Progenitor cell of endocrine pancreas (in vitro differentiated cells): ENCODE measurements at regions not wholly inside any gene's neighbourhood (a gene's known extent, or its start where the extent isn't known, plus 50 kb on each side); places are given as distances from the start of the nearest gene placed in this dataset.

Experiments
- DNase-seq: peaks from one replicate; pipeline ENCODE4 v3.0.0; 2021; ENCODE audit warnings: low spot score; ENCODE audit not compliant: unreplicated experiment
- H3K27ac Mint-ChIP-seq: 2 replicates; pipeline ENCODE4 v1.8.0; 2021; ENCODE audit warnings: mild to moderate bottlenecking, moderate library complexity, mixed read lengths
- H3K27me3 Mint-ChIP-seq: 2 replicates; pipeline ENCODE4 v1.8.0; 2021; ENCODE audit warnings: mixed read lengths
- H3K36me3 Mint-ChIP-seq: 2 replicates; pipeline ENCODE4 v1.8.0; 2022; ENCODE audit warnings: mixed read lengths; ENCODE audit not compliant: insufficient read depth
- H3K4me1 Mint-ChIP-seq: 2 replicates; pipeline ENCODE4 v1.8.0; 2021; ENCODE audit warnings: low read depth, mixed read lengths
- H3K4me3 Mint-ChIP-seq: 2 replicates; pipeline ENCODE4 v1.8.0; 2021; ENCODE audit warnings: low read depth, mild to moderate bottlenecking, moderate library complexity, mixed read lengths
- H3K9me3 Mint-ChIP-seq: 2 replicates; pipeline ENCODE4 v1.8.0; 2021; ENCODE audit warnings: low read depth, mixed read lengths
- TF ChIP-seq, protein P1 (sequence below): fragments of 200-600 bp; sonication (generic); IDR thresholded peaks from one replicate; pipeline ENCODE4 v1.5.0; 2021; ENCODE audit warnings: antibody characterized with exemption, mild to moderate bottlenecking; ENCODE audit not compliant: unreplicated experiment

DNA sequence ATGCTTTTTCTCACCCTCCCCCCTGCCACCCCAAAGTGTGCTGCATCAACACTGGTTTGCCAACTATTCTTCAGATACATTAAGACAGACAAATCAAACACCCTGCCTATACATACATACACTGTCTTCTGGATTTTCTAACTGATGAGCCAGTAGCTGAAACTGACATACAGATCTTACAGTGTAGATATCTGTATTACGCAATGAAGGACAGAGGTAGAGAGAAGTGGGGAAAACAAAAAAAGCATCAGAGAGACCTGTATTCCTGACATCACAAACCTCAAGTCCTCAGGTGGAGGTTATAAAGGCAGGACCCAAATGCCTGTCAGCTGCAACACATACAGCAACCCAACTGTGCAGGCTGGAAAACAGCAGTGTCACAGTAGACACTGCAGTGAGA is 535.4 kb downstream of the HACE1 start:
- no peak for DNase-seq
- TF ChIP-seq, protein P1, sequence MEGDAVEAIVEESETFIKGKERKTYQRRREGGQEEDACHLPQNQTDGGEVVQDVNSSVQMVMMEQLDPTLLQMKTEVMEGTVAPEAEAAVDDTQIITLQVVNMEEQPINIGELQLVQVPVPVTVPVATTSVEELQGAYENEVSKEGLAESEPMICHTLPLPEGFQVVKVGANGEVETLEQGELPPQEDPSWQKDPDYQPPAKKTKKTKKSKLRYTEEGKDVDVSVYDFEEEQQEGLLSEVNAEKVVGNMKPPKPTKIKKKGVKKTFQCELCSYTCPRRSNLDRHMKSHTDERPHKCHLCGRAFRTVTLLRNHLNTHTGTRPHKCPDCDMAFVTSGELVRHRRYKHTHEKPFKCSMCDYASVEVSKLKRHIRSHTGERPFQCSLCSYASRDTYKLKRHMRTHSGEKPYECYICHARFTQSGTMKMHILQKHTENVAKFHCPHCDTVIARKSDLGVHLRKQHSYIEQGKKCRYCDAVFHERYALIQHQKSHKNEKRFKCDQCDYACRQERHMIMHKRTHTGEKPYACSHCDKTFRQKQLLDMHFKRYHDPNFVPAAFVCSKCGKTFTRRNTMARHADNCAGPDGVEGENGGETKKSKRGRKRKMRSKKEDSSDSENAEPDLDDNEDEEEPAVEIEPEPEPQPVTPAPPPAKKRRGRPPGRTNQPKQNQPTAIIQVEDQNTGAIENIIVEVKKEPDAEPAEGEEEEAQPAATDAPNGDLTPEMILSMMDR = no peak
- peaks cover 3% of the 10 kb centered on the region for H3K9me3 Mint-ChIP-seq
- H3K27ac Mint-ChIP-seq = no peak overlapping the region
- peaks cover 41% of the 10 kb centered on the region for H3K4me1 Mint-ChIP-seq
- no peaks in the 10 kb centered on the region for H3K27me3 Mint-ChIP-seq
- no peaks in the 10 kb centered on the region for H3K36me3 Mint-ChIP-seq
- H3K4me3 Mint-ChIP-seq = no peak overlapping the region

DNA sequence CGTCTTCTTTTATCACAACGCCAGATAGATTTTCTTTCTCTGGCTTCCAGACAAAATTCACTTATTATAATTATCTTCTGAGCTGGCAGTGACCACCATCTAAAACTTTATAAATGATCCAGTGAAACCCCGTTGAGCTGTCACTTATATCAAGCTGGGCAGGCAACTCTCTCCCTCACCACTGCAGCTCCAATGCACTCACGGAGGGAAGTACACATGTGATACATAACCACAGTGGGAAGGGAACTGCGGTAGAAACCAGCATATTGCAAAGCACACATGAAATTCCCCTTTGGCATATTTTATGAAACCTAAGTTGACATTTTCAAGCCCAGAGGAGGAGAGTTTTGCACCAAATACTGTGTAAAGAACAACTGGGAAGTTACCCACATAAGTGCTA is 536.9 kb downstream of the HACE1 start:
- no peak for DNase-seq
- Mint-ChIP-seq H3K4me1 (peaks cover 35% of the 10 kb centered on the region), H3K27me3 (no peaks in the 10 kb centered on the region), H3K27ac (no peak overlapping the region), H3K9me3 (peaks cover 3% of the 10 kb centered on the region), H3K36me3 (no peaks in the 10 kb centered on the region), H3K4me3 (no peak overlapping the region)
- TF ChIP-seq, protein P1 = no peak

DNA sequence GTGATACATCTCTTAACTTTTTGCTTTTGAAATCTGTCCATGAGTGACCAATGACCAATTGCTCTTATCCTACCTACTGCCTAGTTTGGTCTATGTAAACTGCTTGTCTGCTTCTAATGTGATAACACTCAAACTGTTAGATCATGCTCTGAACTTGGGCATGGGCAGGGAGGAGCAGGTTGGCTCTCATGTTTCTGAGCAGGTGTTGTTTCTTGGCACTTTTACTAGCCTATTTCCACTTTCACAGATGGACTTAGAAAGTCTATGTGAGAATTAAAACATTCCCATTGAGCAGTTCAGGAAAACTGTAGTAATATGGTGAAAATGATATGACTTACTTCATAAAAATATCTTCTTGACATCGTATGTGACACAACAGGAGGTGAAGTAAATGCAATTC is 538.4 kb downstream of the HACE1 start:
- TF ChIP-seq, protein P1 = no peak
- Mint-ChIP-seq H3K36me3 (no peaks in the 10 kb centered on the region), H3K4me3 (no peak overlapping the region), H3K27me3 (no peaks in the 10 kb centered on the region), H3K9me3 (no peaks in the 10 kb centered on the region), H3K27ac (no peak overlapping the region), H3K4me1 (peaks cover 24% of the 10 kb centered on the region)
- DNase-seq = no peak

DNA sequence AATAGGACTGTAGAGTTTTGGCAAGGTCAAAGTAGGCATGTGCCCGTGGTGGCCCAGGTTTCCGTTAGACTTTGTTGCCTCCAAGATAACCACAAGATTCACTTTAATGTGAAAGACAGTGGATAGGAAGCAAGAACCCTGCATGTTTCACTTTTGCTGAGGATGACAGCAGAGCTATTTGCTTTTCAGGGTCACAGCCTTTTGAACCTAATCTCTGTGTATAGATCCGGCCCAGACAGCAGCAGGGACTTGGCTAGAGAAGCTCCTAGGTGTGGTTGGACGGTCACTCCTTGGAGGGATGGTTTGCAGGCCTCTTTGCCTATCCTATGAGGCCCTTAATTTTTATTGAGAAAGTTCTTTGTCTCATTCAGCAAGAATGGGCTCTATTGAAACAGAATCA is 538.8 kb downstream of the HACE1 start:
- no peaks in the 10 kb centered on the region for H3K9me3 Mint-ChIP-seq
- TF ChIP-seq, protein P1 = no peak
- H3K4me1 Mint-ChIP-seq = peaks cover 22% of the 10 kb centered on the region
- no peaks in the 10 kb centered on the region for H3K27me3 Mint-ChIP-seq
- no peak for DNase-seq
- no peak overlapping the region for H3K4me3 Mint-ChIP-seq
- H3K36me3 Mint-ChIP-seq = no peaks in the 10 kb centered on the region
- no peak overlapping the region for H3K27ac Mint-ChIP-seq

DNA sequence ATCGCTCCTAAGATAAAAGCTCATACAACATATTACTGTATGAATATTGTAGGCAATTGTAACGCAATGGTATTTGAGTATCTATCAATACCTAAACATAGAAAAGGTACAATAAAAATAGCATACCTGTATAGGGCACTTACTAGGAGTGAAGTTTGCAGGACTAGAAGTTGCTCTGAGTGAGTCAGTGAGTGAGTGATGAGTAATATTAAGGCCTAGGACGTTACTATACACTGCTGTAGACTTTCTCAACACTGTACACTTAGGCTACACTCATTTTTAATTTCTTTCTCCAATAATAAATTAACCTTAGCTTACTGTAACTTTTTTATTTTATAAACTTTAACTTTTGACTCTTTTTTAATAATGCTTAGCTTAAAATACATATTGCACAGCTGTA is 546.9 kb downstream of the HACE1 start:
- Mint-ChIP-seq H3K27me3 (no peaks in the 10 kb centered on the region), H3K27ac (no peak overlapping the region)

More for the DNA sequence above, 546.9 kb downstream of the HACE1 start:
- TF ChIP-seq, protein P1 = no peak
- no peak for DNase-seq
- Mint-ChIP-seq H3K36me3 (no peaks in the 10 kb centered on the region), H3K9me3 (no peaks in the 10 kb centered on the region), H3K4me1 (peaks cover 3% of the 10 kb centered on the region), H3K4me3 (no peak overlapping the region)
